Lower leg skin (tissue), 3 donors: ENCODE measurements at regions not wholly inside any gene's neighbourhood (a gene's known extent, or its start where the extent isn't known, plus 50 kb on each side); places are given as distances from the start of the nearest gene placed in this dataset.

Experiments used
- POLR2A ChIP-seq, 2 donors: fragments of 450-650 bp; IDR thresholded peaks; one replicate each; pipeline ENCODE4 v1.6.1; 2016 to 2017; ENCODE audit warnings: antibody characterized with exemption in 2 of 2, mild to moderate bottlenecking in 1 of 2, moderate library complexity in 1 of 2
- TF ChIP-seq, protein P1 (sequence below), 3 donors: fragments of 450-650 bp; IDR thresholded peaks; one replicate each; pipeline ENCODE4 v1.5.1; 2016; ENCODE audit warnings: antibody characterized with exemption in 3 of 3, mild to moderate bottlenecking in 3 of 3, moderate library complexity in 2 of 3

DNA sequence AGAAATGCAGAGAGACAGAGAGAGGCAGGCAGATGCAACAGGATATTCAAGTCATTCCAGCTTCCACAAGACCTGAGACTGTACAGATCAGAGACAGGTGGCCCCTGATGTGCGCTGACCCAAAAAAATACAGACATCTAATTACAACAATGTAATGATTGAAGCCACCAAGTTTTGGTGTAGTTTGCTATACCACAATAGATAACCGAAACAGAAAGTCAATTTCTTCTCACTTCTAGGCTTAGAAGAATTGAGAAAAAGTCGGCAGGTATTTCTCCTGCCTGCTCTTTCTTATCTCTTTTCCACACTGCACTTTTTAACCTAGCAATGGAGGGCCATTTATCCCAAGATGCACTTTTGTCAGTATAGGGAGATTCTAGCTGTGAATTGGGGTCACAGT lies 949.2 kb downstream of the CDH11 start:
- no peak for TF ChIP-seq POLR2A (IDR thresholded peaks at IDR 0.05)
- TF ChIP-seq, protein P1, sequence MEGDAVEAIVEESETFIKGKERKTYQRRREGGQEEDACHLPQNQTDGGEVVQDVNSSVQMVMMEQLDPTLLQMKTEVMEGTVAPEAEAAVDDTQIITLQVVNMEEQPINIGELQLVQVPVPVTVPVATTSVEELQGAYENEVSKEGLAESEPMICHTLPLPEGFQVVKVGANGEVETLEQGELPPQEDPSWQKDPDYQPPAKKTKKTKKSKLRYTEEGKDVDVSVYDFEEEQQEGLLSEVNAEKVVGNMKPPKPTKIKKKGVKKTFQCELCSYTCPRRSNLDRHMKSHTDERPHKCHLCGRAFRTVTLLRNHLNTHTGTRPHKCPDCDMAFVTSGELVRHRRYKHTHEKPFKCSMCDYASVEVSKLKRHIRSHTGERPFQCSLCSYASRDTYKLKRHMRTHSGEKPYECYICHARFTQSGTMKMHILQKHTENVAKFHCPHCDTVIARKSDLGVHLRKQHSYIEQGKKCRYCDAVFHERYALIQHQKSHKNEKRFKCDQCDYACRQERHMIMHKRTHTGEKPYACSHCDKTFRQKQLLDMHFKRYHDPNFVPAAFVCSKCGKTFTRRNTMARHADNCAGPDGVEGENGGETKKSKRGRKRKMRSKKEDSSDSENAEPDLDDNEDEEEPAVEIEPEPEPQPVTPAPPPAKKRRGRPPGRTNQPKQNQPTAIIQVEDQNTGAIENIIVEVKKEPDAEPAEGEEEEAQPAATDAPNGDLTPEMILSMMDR (IDR thresholded peaks at IDR 0.05): no peak
